Osteocyte (in vitro differentiated cells): ENCODE measurements at regions not wholly inside any gene's neighbourhood (a gene's known extent, or its start where the extent isn't known, plus 50 kb on each side); places are given as distances from the start of the nearest gene placed in this dataset.

Source experiments
- DNase-seq: peaks from one replicate; pipeline ENCODE4 v3.0.0; 2021; ENCODE audit warnings: mixed read lengths; ENCODE audit not compliant: unreplicated experiment; ENCODE audit errors: extremely low spot score
- H3K27ac Mint-ChIP-seq: one replicate; pipeline ENCODE4 v1.8.0; 2021; ENCODE audit warnings: mild to moderate bottlenecking, mixed read lengths; ENCODE audit not compliant: unreplicated experiment
- H3K27me3 Mint-ChIP-seq: one replicate; pipeline ENCODE4 v1.8.0; 2021; ENCODE audit warnings: mixed read lengths; ENCODE audit not compliant: unreplicated experiment
- H3K36me3 Mint-ChIP-seq: one replicate; pipeline ENCODE4 v1.8.0; 2021; ENCODE audit warnings: mixed read lengths; ENCODE audit not compliant: unreplicated experiment
- H3K4me1 Mint-ChIP-seq: one replicate; pipeline ENCODE4 v1.8.0; 2021; ENCODE audit warnings: mixed read lengths; ENCODE audit not compliant: unreplicated experiment
- H3K4me3 Mint-ChIP-seq: one replicate; pipeline ENCODE4 v1.8.0; 2021; ENCODE audit warnings: mild to moderate bottlenecking, moderate library complexity, mixed read lengths; ENCODE audit not compliant: unreplicated experiment
- H3K9me3 Mint-ChIP-seq: one replicate; pipeline ENCODE4 v1.8.0; 2021; ENCODE audit warnings: mixed read lengths; ENCODE audit not compliant: unreplicated experiment
- TF ChIP-seq, protein P1 (sequence below): fragments of 200-600 bp; sonication (generic); IDR thresholded peaks from 2 replicates; pipeline ENCODE4 v1.5.0; 2021; ENCODE audit warnings: antibody characterized with exemption, mild to moderate bottlenecking, moderate library complexity

DNA sequence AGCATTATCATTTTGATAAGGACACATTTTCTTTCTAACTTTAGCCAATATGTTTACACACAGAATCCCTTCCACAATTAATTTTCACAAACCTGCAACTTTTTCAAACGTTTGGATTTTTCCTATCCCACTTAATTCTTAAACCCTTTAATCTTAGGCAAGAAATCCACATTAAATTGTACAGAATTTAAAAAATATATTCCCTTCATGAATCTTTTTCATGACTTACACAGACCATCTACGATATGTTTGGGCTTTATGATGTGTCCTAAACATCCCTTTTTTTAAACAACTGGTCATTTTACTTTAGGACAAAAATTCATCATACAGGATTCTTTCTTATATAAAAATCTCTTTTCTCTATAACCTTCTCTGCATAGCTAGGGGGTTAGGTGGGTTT, 241.5 kb upstream of the CNTNAP4 start:
- Mint-ChIP-seq H3K9me3 (peaks cover 31% of the 10 kb centered on the region), H3K36me3 (no peaks in the 10 kb centered on the region), H3K27ac (no peak overlapping the region), H3K4me3 (no peak overlapping the region), H3K4me1 (no peaks in the 10 kb centered on the region), H3K27me3 (no peaks in the 10 kb centered on the region)
- no peak for DNase-seq
- TF ChIP-seq, protein P1, sequence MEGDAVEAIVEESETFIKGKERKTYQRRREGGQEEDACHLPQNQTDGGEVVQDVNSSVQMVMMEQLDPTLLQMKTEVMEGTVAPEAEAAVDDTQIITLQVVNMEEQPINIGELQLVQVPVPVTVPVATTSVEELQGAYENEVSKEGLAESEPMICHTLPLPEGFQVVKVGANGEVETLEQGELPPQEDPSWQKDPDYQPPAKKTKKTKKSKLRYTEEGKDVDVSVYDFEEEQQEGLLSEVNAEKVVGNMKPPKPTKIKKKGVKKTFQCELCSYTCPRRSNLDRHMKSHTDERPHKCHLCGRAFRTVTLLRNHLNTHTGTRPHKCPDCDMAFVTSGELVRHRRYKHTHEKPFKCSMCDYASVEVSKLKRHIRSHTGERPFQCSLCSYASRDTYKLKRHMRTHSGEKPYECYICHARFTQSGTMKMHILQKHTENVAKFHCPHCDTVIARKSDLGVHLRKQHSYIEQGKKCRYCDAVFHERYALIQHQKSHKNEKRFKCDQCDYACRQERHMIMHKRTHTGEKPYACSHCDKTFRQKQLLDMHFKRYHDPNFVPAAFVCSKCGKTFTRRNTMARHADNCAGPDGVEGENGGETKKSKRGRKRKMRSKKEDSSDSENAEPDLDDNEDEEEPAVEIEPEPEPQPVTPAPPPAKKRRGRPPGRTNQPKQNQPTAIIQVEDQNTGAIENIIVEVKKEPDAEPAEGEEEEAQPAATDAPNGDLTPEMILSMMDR = no peak

DNA sequence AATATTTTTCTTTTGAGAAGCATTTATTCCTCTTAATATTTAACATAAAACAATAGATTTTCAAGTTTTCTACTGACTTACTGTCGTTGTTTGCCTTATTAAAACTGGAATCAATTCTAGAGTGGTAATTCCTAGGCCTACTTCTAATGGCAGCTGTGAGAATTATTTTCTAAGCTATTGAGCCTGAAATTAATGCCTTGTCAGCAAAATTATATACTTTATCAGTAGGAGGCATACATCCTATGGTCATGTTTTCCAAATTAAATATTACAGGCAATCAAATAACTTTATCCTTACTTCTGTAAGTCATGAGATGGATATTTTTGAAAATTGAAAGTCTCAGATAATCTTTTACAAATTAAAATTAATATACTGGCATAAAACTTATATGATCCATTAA, 239.1 kb upstream of the CNTNAP4 start:
- Mint-ChIP-seq H3K4me3 (no peak overlapping the region), H3K27me3 (no peaks in the 10 kb centered on the region), H3K27ac (no peak overlapping the region), H3K4me1 (no peaks in the 10 kb centered on the region), H3K9me3 (peaks cover 16% of the 10 kb centered on the region), H3K36me3 (no peaks in the 10 kb centered on the region)
- TF ChIP-seq, protein P1 = no peak
- no peak for DNase-seq

DNA sequence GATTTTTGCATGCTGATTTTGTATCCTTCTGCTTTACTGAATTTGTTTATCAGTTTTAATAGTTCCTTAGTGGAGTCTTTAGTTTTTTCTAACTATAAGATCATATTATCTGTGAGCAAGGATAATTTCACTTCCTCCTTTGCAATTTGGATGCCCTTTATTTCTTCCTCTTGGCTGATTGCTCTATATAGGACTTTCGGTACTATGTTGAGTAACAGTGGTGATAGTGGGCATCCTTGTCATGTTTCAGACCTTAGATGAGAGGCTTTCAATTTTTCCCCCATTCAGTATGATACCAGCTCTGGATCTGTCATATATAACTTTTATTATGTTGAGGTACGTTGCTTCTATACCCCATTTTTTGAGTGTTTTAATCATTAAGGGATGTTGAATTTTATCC, 224.5 kb upstream of the CNTNAP4 start:
- H3K36me3 Mint-ChIP-seq = no peaks in the 10 kb centered on the region
- no peak for DNase-seq
- no peak overlapping the region for H3K27ac Mint-ChIP-seq
- H3K4me3 Mint-ChIP-seq = no peak overlapping the region
- TF ChIP-seq, protein P1 = no peak
- no peaks in the 10 kb centered on the region for H3K4me1 Mint-ChIP-seq
- no peaks in the 10 kb centered on the region for H3K27me3 Mint-ChIP-seq
- peaks cover 10% of the 10 kb centered on the region for H3K9me3 Mint-ChIP-seq

DNA sequence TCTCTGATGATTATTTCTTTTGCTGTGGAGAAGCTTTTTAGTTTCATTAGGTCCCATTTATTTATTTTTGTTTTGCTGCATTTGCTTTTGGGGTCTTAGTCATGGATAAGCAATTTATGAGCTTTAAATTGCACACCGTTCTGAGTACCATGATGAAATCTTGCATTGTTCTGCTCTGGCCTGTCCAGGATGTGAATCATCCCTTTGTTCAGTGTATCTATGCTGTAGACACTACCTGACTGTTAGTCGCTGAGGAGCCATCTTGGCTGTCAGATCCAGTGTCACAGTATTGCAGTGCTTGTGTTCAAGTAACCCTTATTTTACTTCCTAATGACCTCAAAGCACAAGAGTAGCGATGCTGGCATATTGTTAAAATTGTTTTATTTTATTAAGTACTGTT, 218.0 kb upstream of the CNTNAP4 start:
- no peaks in the 10 kb centered on the region for H3K4me1 Mint-ChIP-seq
- no peak overlapping the region for H3K27ac Mint-ChIP-seq
- H3K9me3 Mint-ChIP-seq = no peaks in the 10 kb centered on the region
- no peaks in the 10 kb centered on the region for H3K36me3 Mint-ChIP-seq
- H3K27me3 Mint-ChIP-seq = no peaks in the 10 kb centered on the region
- no peak overlapping the region for H3K4me3 Mint-ChIP-seq
- no peak for DNase-seq
- TF ChIP-seq, protein P1 = no peak

DNA sequence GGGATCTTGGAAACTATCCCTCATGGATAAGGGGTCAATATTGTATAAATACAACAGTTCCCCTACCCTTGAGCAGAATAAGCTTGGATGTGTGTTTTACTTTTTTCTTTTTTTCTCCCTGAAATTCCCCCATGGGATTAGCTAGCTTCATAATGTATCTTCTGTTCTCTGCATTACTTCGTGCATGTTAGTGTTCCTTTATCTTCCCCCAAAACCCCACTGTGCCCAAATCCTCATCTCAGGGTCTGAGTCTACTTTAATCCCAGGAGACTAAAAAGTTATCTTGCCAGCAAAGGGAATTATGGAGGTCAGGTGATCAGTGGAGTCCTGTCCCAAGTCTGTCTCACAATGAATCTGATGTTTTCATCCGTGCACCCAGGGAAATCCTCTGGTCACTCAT, 217.5 kb upstream of the CNTNAP4 start:
- no peaks in the 10 kb centered on the region for H3K9me3 Mint-ChIP-seq
- TF ChIP-seq, protein P1 = no peak
- no peaks in the 10 kb centered on the region for H3K36me3 Mint-ChIP-seq
- DNase-seq = no peak
- no peaks in the 10 kb centered on the region for H3K27me3 Mint-ChIP-seq
- no peak overlapping the region for H3K27ac Mint-ChIP-seq
- no peaks in the 10 kb centered on the region for H3K4me1 Mint-ChIP-seq
- H3K4me3 Mint-ChIP-seq = no peak overlapping the region
